Epidermal melanocyte (primary cell): ENCODE measurements at regions not wholly inside any gene's neighbourhood (a gene's known extent, or its start where the extent isn't known, plus 50 kb on each side); places are given as distances from the start of the nearest gene placed in this dataset.
A peak's percentile ranks its signal among the peaks of the same experiment; 100 is the strongest.
"Not testable (repeated sequence)": the region's sequence is repeated elsewhere in the genome, so short reads cannot be mapped to it uniquely, and the experiment has no call there.

ENCODE experiments used
- DNase-seq: peaks from one replicate; pipeline ENCODE4 v3.0.0; 2011; ENCODE audit warnings: low spot score; ENCODE audit not compliant: insufficient read length

GRCh38 chr10:32141018-32141807 lies 85.0 kb upstream of the KIF5B start:
- DNase-seq, result no peak

- DNase-seq, result no peak
These were observed 84.2 kb upstream of the KIF5B start for GRCh38 chr10:32140403-32140802.

- DNase-seq, result peak; percentile 67
These were observed 83.2 kb upstream of the KIF5B start for GRCh38 chr10:32139223-32140073.

GRCh38 chr10:32136927-32137326 lies 80.7 kb upstream of the KIF5B start:
- DNase-seq, result not testable (repeated sequence)

GRCh38 chr10:32135796-32136195 lies 79.6 kb upstream of the KIF5B start:
- not testable (repeated sequence) for DNase-seq

- DNase-seq, result no peak
These were observed 76.2 kb upstream of the KIF5B start for GRCh38 chr10:32132357-32132946.

GRCh38 chr10:32131388-32131787 lies 75.2 kb upstream of the KIF5B start:
- DNase-seq, result no peak

GRCh38 chr10:32130788-32131187 lies 74.6 kb upstream of the KIF5B start:
- DNase-seq, result no peak

- no peak for DNase-seq
These were observed 68.8 kb upstream of the KIF5B start for GRCh38 chr10:32125023-32125422.

GRCh38 chr10:32123021-32123420 lies 66.8 kb upstream of the KIF5B start:
- no peak for DNase-seq

GRCh38 chr10:32121648-32122047 lies 65.4 kb upstream of the KIF5B start:
- no peak for DNase-seq

GRCh38 chr10:32120147-32120546 lies 63.9 kb upstream of the KIF5B start:
- DNase-seq, result no peak

- DNase-seq, result no peak
These were observed 58.3 kb upstream of the KIF5B start for GRCh38 chr10:32114508-32114907.

GRCh38 chr10:32112055-32112454 lies 55.8 kb upstream of the KIF5B start:
- peak; percentile 48 for DNase-seq

- DNase-seq, result no peak
These were observed 55.4 kb upstream of the KIF5B start for GRCh38 chr10:32111585-32111984.

- no peak for DNase-seq
These were observed 54.6 kb upstream of the KIF5B start for GRCh38 chr10:32110790-32111189.

- no peak for DNase-seq
These were observed 53.4 kb upstream of the KIF5B start for GRCh38 chr10:32109603-32110002.
